WERI-Rb-1 (cell line): ENCODE measurements at regions not wholly inside any gene's neighbourhood (a gene's known extent, or its start where the extent isn't known, plus 50 kb on each side); places are given as distances from the start of the nearest gene placed in this dataset.
"Not testable (repeated sequence)": the region's sequence is repeated elsewhere in the genome, so short reads cannot be mapped to it uniquely, and the experiment has no call there.

Source experiments
- DNase-seq: peaks from one replicate; pipeline ENCODE4 v3.0.0-alpha.2; 2020
- H3K27ac ChIP-seq: fragments of 250-450 bp; sonication (Bioruptor Pico); 2 replicates; pipeline ENCODE4 v1.5.1; 2020; ENCODE audit warnings: mild to moderate bottlenecking, moderate library complexity
- H3K27me3 ChIP-seq: fragments of 250-450 bp; sonication (Bioruptor Pico); 2 replicates; pipeline ENCODE4 v1.5.1; 2021; ENCODE audit warnings: mild to moderate bottlenecking, low read depth, moderate library complexity; ENCODE audit not compliant: insufficient read depth, severe bottlenecking
- H3K36me3 ChIP-seq: fragments of 250-450 bp; sonication (Bioruptor Pico); 2 replicates; pipeline ENCODE4 v1.5.1; 2020; ENCODE audit warnings: mild to moderate bottlenecking, moderate library complexity
- H3K4me3 ChIP-seq: 2 replicates; pipeline ENCODE4 v1.5.1; 2011; ENCODE audit warnings: low read depth, mild to moderate bottlenecking, control low read depth, low read length
- H3K9me3 ChIP-seq: fragments of 250-450 bp; sonication (Bioruptor Pico); 2 replicates; pipeline ENCODE4 v1.5.1; 2021; ENCODE audit warnings: mild to moderate bottlenecking, moderate library complexity; ENCODE audit not compliant: severe bottlenecking
- CTCF ChIP-seq: IDR thresholded peaks from 2 replicates; pipeline ENCODE4 v1.5.1; 2011; ENCODE audit warnings: low read depth, mild to moderate bottlenecking, control low read depth, inconsistent platforms, low read length

GRCh38 chr6:80501636-80502035, 395.2 kb downstream of the BCKDHB start:
- Histone ChIP-seq H3K27ac (no peak overlapping the region), H3K36me3 (no peaks in the 10 kb centered on the region), H3K27me3 (no peaks in the 10 kb centered on the region), H3K4me3 (no peak overlapping the region), H3K9me3 (no peaks in the 10 kb centered on the region)
- no peak for TF ChIP-seq CTCF
- DNase-seq = no peak

- H3K4me3 ChIP-seq, H3K27ac ChIP-seq, H3K9me3 ChIP-seq, H3K36me3 ChIP-seq, DNase-seq, H3K27me3 ChIP-seq: not testable (repeated sequence)
These were observed 391.4 kb downstream of the BCKDHB start for GRCh38 chr6:80497696-80498486.

GRCh38 chr6:80489911-80490635, 383.6 kb downstream of the BCKDHB start:
- no peaks in the 10 kb centered on the region for H3K9me3 ChIP-seq
- no peak overlapping the region for H3K4me3 ChIP-seq
- H3K27ac ChIP-seq = no peak overlapping the region
- TF ChIP-seq CTCF = no peak
- DNase-seq = no peak
- H3K36me3 ChIP-seq = no peaks in the 10 kb centered on the region
- H3K27me3 ChIP-seq = no peaks in the 10 kb centered on the region

- H3K9me3 ChIP-seq = no peaks in the 10 kb centered on the region
- no peak for DNase-seq
- no peak for TF ChIP-seq CTCF
- H3K27ac ChIP-seq = no peak overlapping the region
- H3K27me3 ChIP-seq = no peaks in the 10 kb centered on the region
- H3K36me3 ChIP-seq = no peaks in the 10 kb centered on the region
- H3K4me3 ChIP-seq = no peak overlapping the region
These were observed 381.7 kb downstream of the BCKDHB start for GRCh38 chr6:80488190-80488589.

GRCh38 chr6:80485494-80485893, 379.0 kb downstream of the BCKDHB start:
- H3K27ac ChIP-seq, H3K4me3 ChIP-seq, DNase-seq, H3K36me3 ChIP-seq, H3K27me3 ChIP-seq, H3K9me3 ChIP-seq: not testable (repeated sequence)

GRCh38 chr6:80482056-80482455, 375.6 kb downstream of the BCKDHB start:
- DNase-seq = no peak
- Histone ChIP-seq H3K9me3 (no peaks in the 10 kb centered on the region), H3K36me3 (no peaks in the 10 kb centered on the region), H3K4me3 (no peak overlapping the region), H3K27me3 (no peaks in the 10 kb centered on the region), H3K27ac (no peak overlapping the region)
- TF ChIP-seq CTCF = no peak
